Endodermal cell (in vitro differentiated cells): ENCODE measurements at regions not wholly inside any gene's neighbourhood (a gene's known extent, or its start where the extent isn't known, plus 50 kb on each side); places are given as distances from the start of the nearest gene placed in this dataset.

Experiments
- DNase-seq: peaks from one replicate; pipeline ENCODE4 v3.0.0-alpha.2; 2017
- H3K27ac ChIP-seq: 2 replicates; pipeline ENCODE4 v1.5.1; 2013; ENCODE audit warnings: mild to moderate bottlenecking, low read depth, low read length, moderate library complexity
- H3K27me3 ChIP-seq: 2 replicates; pipeline ENCODE4 v1.6.1; 2013; ENCODE audit warnings: mild to moderate bottlenecking, low read length, moderate library complexity; ENCODE audit not compliant: insufficient read depth, control insufficient read depth, poor library complexity, severe bottlenecking
- H3K36me3 ChIP-seq: 2 replicates; pipeline ENCODE4 v1.7.0; 2013; ENCODE audit warnings: mild to moderate bottlenecking, low read length, moderate library complexity; ENCODE audit not compliant: control insufficient read depth, insufficient read depth
- H3K4me1 ChIP-seq: one replicate; pipeline ENCODE4 v1.7.0; 2013; ENCODE audit warnings: low read length; ENCODE audit not compliant: control insufficient read depth, insufficient read depth
- H3K4me3 ChIP-seq: 2 replicates; pipeline ENCODE4 v1.5.1; 2013; ENCODE audit warnings: mild to moderate bottlenecking, low read length, moderate library complexity
- H3K9ac ChIP-seq: 2 replicates; pipeline ENCODE4 v1.6.1; 2013; ENCODE audit warnings: mild to moderate bottlenecking, low read length, moderate library complexity; ENCODE audit not compliant: poor library complexity, severe bottlenecking; ENCODE audit errors: extremely low read depth
- H3K9me3 ChIP-seq: 2 replicates; pipeline ENCODE4 v1.6.1; 2013; ENCODE audit warnings: mild to moderate bottlenecking, low read length, moderate library complexity; ENCODE audit not compliant: control insufficient read depth
- H3K27ac Mint-ChIP-seq: 2 replicates; pipeline ENCODE4 v1.8.0; 2020; ENCODE audit warnings: mixed read lengths
- H3K27me3 Mint-ChIP-seq: 2 replicates; pipeline ENCODE4 v1.8.0; 2021; ENCODE audit warnings: mild to moderate bottlenecking, mixed read lengths; ENCODE audit not compliant: insufficient read depth
- H3K36me3 Mint-ChIP-seq: 2 replicates; pipeline ENCODE4 v1.8.0; 2020; ENCODE audit warnings: low read depth, mixed read lengths
- H3K4me1 Mint-ChIP-seq: 2 replicates; pipeline ENCODE4 v1.8.0; 2020; ENCODE audit warnings: mixed read lengths
- H3K4me3 Mint-ChIP-seq: 2 replicates; pipeline ENCODE4 v1.8.0; 2020; ENCODE audit warnings: mild to moderate bottlenecking, moderate library complexity, mixed read lengths
- H3K9me3 Mint-ChIP-seq: 2 replicates; pipeline ENCODE4 v1.8.0; 2020; ENCODE audit warnings: mild to moderate bottlenecking, mixed read lengths
- CTCF ChIP-seq: fragments of 200-600 bp; sonication (generic); conservative IDR thresholded peaks from 2 replicates; pipeline ENCODE4 v1.5.0; 2021; ENCODE audit warnings: antibody characterized with exemption, mild to moderate bottlenecking
- WGBS, 2 experiments: methylation state at CpG; one replicate each; pipeline versions ENCODE4 v1.1.5 to v1.1.7; 2013; ENCODE audit warnings: missing lambda C conversion rate in 2 of 2, mixed read lengths in 1 of 2; ENCODE audit not compliant: insufficient coverage in 1 of 2, insufficient read length in 1 of 2; 5-methylcytosine and 5-hydroxymethylcytosine counted together

- H3K27ac Mint-ChIP-seq, result no peak overlapping the region
Measured at GRCh38 chr19:31497709-31498108, 148.5 kb upstream of the TSHZ3 start.

GRCh38 chr19:31498781-31499180 lies 149.5 kb upstream of the TSHZ3 start:
- no peaks in the 10 kb centered on the region for H3K9me3 Mint-ChIP-seq

More at GRCh38 chr19:31497709-31498108, 148.5 kb upstream of the TSHZ3 start:
- H3K9ac ChIP-seq, result no peak overlapping the region
- TF ChIP-seq CTCF, result no peak
- no peaks in the 10 kb centered on the region for H3K36me3 ChIP-seq
- no peaks in the 10 kb centered on the region for H3K27me3 ChIP-seq
- Mint-ChIP-seq H3K9me3 (no peaks in the 10 kb centered on the region), H3K27me3 (no peaks in the 10 kb centered on the region), H3K4me3 (no peak overlapping the region), H3K4me1 (no peaks in the 10 kb centered on the region), H3K36me3 (no peaks in the 10 kb centered on the region)
- no peaks in the 10 kb centered on the region for H3K9me3 ChIP-seq
- no peak for DNase-seq
- no peaks in the 10 kb centered on the region for H3K4me1 ChIP-seq
- WGBS, 2 experiments, result 87 to 100% methylated on average over 1 to 2 of the region's 2 CpGs
- H3K4me3 ChIP-seq, result no peak overlapping the region
- H3K27ac ChIP-seq, result no peak overlapping the region

GRCh38 chr19:31499281-31500196 lies 150.3 kb upstream of the TSHZ3 start:
- Histone ChIP-seq H3K9ac (no peak overlapping the region), H3K27ac (no peak overlapping the region), H3K4me3 (no peak overlapping the region), H3K27me3 (no peaks in the 10 kb centered on the region), H3K4me1 (no peaks in the 10 kb centered on the region), H3K9me3 (no peaks in the 10 kb centered on the region), H3K36me3 (no peaks in the 10 kb centered on the region)
- Mint-ChIP-seq H3K9me3 (no peaks in the 10 kb centered on the region), H3K4me1 (no peaks in the 10 kb centered on the region), H3K27me3 (peaks cover 3% of the 10 kb centered on the region), H3K27ac (no peak overlapping the region), H3K4me3 (no peak overlapping the region), H3K36me3 (no peaks in the 10 kb centered on the region)
- no peak for TF ChIP-seq CTCF
- WGBS, 2 experiments, result 88 to 100% methylated on average over 1 to 6 of the region's 8 CpGs
- DNase-seq, result no peak

More at GRCh38 chr19:31498781-31499180, 149.5 kb upstream of the TSHZ3 start:
- Mint-ChIP-seq H3K36me3 (no peaks in the 10 kb centered on the region), H3K27ac (no peak overlapping the region), H3K27me3 (peaks cover 3% of the 10 kb centered on the region), H3K4me1 (no peaks in the 10 kb centered on the region), H3K4me3 (no peak overlapping the region)
- Histone ChIP-seq H3K9me3 (no peaks in the 10 kb centered on the region), H3K4me1 (no peaks in the 10 kb centered on the region), H3K27ac (no peak overlapping the region), H3K27me3 (no peaks in the 10 kb centered on the region), H3K4me3 (no peak overlapping the region), H3K36me3 (no peaks in the 10 kb centered on the region), H3K9ac (no peak overlapping the region)
- WGBS, 2 experiments, result 88 to 100% methylated on average over 1 to 3 of the region's 3 CpGs
- TF ChIP-seq CTCF, result no peak
- DNase-seq, result no peak
